HG03439 (cell line): ENCODE measurements at regions not wholly inside any gene's neighbourhood (a gene's known extent, or its start where the extent isn't known, plus 50 kb on each side); places are given as distances from the start of the nearest gene placed in this dataset.

Experiments used
- ATAC-seq: cut with Tn5 transposase; IDR thresholded peaks from one replicate; pipeline ENCODE4 v1.9.1; 2021; ENCODE audit warnings: mild to moderate bottlenecking, moderate library complexity; ENCODE audit not compliant: unreplicated experiment

- no peak for ATAC-seq
These were observed 1048.0 kb upstream of the WWC1 start for GRCh38 chr5:167243463-167243862.

- ATAC-seq, result no peak
These were observed 1046.9 kb upstream of the WWC1 start for GRCh38 chr5:167244583-167244982.

- ATAC-seq, result no peak
These were observed 1045.6 kb upstream of the WWC1 start for GRCh38 chr5:167245868-167246267.

- ATAC-seq, result no peak
These were observed 1043.6 kb upstream of the WWC1 start for GRCh38 chr5:167247816-167248215.

- no peak for ATAC-seq
These were observed 1043.2 kb upstream of the WWC1 start for GRCh38 chr5:167248257-167248656.

- no peak for ATAC-seq
These were observed 1040.4 kb upstream of the WWC1 start for GRCh38 chr5:167250996-167251395.

GRCh38 chr5:167254132-167254531 is 1037.3 kb upstream of the WWC1 start:
- no peak for ATAC-seq

- no peak for ATAC-seq
These were observed 1035.5 kb upstream of the WWC1 start for GRCh38 chr5:167255926-167256325.

- no peak for ATAC-seq
These were observed 1031.6 kb upstream of the WWC1 start for GRCh38 chr5:167259806-167260205.

GRCh38 chr5:167261309-167262100 is 1029.9 kb upstream of the WWC1 start:
- no peak for ATAC-seq

GRCh38 chr5:167263185-167263584 is 1028.3 kb upstream of the WWC1 start:
- ATAC-seq, result no peak

- ATAC-seq, result no peak
These were observed 1027.1 kb upstream of the WWC1 start for GRCh38 chr5:167264348-167264747.

- ATAC-seq, result no peak
These were observed 1023.1 kb upstream of the WWC1 start for GRCh38 chr5:167268337-167268736.

- no peak for ATAC-seq
These were observed 1022.3 kb upstream of the WWC1 start for GRCh38 chr5:167269146-167269545.

- ATAC-seq, result no peak
These were observed 1020.4 kb upstream of the WWC1 start for GRCh38 chr5:167271081-167271480.

- ATAC-seq, result no peak
These were observed 1019.9 kb upstream of the WWC1 start for GRCh38 chr5:167271511-167271910.

GRCh38 chr5:167280111-167280510 is 1011.3 kb upstream of the WWC1 start:
- no peak for ATAC-seq

- ATAC-seq, result no peak
These were observed 1009.5 kb upstream of the WWC1 start for GRCh38 chr5:167281925-167282324.

- no peak for ATAC-seq
These were observed 1007.8 kb upstream of the WWC1 start for GRCh38 chr5:167283691-167284090.

- no peak for ATAC-seq
These were observed 1007.1 kb upstream of the WWC1 start for GRCh38 chr5:167284222-167284890.

- no peak for ATAC-seq
These were observed 1005.9 kb upstream of the WWC1 start for GRCh38 chr5:167285591-167285990.

GRCh38 chr5:167286891-167287290 is 1004.6 kb upstream of the WWC1 start:
- ATAC-seq, result no peak
